ENCODE measurements at regions not wholly inside any gene's neighbourhood (a gene's known extent, or its start where the extent isn't known, plus 50 kb on each side); places are given as distances from the start of the nearest gene placed in this dataset.

GRCh38 chr5:29498412-29498811 is 1695.1 kb upstream of the CDH6 start:
- TF ChIP-seq CTCF (IDR thresholded peaks at IDR 0.05) (no peak), POLR2AphosphoS5 (IDR thresholded peaks at IDR 0.05) (no peak), POLR2A (IDR thresholded peaks at IDR 0.05) (no peak), EP300 (IDR thresholded peaks at IDR 0.05; ENCODE audit: low read depth) (no peak)
